EL (cell line): ENCODE measurements at regions not wholly inside any gene's neighbourhood (a gene's known extent, or its start where the extent isn't known, plus 50 kb on each side); places are given as distances from the start of the nearest gene placed in this dataset.
"Not testable (repeated sequence)": the region's sequence is repeated elsewhere in the genome, so short reads cannot be mapped to it uniquely, and the experiment has no call there.

Experiments
- DNase-seq: peaks from one replicate; pipeline ENCODE4 v3.0.0-alpha.2; 2016

DNA sequence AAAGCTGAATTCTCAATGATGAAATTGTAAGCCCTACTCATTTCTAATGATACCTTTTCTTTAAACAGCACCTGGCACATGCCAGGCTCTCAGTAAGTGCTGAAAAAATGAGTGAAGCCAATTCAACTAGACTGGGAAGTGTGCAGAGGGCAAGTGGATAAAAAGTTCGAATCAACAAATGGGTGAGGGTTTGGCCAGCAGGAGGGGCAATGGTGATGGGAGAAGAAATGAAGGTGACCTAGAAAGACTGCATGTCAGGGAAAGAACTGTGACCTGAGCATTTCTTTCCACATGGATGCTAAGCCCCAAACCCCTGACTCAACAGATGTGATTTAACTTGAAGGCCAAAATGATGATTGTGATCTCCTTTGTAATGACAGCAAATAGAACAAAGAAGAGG is 54.6 kb downstream of the DKK1 start:
- DNase-seq = no peak

- not testable (repeated sequence) for DNase-seq
Observed at GRCh38 chr10:52374207-52374606, 60.1 kb downstream of the DKK1 start.

DNA sequence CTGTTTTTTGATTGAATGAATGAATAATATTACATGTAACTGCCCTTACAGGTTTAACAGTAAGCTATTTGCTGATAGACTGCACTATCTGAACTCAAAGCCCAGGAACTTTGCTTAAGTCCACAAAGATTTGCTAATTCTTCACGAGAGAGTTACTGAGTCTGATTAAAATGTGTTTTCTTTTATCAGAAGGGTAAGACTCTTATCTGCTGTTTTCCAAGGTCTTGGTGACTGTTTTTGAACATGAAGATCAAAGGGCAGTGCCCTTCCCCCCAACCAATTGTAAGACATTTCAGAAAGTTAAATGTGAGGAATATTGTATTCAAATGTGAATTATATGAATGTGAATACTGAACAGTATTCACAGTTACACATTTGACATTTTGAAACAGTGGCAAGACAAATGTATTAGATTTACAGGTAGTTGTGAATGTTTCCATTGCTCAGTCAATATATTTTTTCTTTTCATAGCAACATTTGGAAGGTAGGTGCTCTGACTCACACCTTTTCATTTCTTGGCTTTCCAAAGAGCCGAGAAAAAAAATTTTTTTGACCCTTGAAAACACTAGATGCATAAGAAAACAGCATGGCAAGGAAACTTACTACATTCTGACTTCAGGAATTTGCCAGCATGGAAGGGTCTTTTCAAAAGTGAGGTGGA is 62.7 kb downstream of the DKK1 start:
- DNase-seq = no peak

DNA sequence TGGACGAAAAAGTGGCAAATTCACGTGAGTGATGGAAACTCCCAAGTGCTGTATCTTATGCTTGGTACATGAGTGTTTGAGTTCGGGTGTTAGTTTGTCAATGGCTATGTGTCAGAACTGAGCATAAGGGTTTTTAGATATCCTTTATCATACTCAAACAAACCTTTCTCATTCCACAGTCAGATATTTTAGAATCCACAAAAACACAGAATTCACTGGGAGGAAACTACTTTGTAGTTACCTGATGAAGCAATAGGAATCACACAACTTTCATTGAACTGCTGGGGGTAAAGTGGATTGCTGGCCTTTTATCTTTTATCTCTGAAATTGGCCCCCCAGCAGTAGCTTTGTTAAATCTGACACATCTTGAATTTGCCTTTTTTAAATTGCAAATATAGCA is 64.0 kb downstream of the DKK1 start:
- no peak for DNase-seq

DNA sequence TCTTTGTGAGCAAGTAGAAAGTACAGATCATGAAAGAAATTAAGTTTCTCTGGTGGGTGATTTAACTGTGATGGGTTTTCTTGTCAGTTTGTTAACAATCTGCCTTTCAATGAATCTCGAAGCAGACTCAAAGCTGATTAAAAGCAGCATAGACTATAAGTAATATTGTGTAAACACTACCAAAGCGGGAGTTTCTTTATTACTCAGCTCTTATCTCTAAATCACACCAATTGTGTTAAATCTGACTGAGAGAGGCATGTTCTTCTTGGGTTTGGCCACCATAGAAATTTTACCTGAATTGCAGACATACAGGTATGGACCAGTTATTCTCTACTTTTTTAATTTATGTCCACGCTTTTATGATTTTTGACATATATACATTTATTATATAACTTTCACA is 65.2 kb downstream of the DKK1 start:
- no peak for DNase-seq

GRCh38 chr10:52383088-52383487 is 69.0 kb downstream of the DKK1 start:
- DNase-seq = no peak

DNA sequence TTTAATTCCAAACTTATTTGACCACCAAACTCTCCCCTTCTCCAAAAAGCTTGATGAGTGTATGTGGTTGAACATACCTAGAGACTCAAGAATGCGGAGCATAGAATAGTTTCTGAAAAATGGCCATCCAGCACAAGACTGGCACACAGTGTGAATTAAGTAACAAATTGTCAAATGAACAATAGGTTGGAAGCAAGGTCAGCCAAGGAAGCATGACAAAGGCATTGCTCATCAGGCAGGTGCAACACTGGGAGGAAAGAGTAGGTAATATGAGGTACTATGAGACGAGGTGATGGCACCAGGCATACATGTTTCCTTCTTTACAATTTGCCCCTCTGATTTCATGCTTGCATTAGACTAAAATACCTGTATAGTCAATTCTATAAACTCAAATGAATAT is 73.7 kb downstream of the DKK1 start:
- DNase-seq = no peak

DNA sequence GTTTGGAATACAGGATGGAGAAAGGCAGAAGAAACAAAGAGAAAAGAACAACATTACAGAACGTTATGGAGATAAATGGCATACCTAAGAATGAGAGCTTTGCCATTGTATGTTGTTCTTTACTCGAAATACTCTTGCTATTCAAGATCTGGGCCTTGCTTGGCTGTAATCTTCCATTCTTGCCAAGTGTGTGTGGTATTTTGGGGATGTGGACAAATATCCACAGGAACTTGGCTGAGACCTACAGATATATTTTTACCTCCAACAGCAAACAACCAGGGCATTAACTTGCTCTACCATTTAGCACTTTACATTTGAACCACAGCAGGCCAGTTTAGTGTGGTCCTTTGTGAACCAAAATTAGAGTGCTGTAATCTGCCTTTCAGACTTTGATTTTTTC is 76.3 kb downstream of the DKK1 start:
- DNase-seq = no peak

DNA sequence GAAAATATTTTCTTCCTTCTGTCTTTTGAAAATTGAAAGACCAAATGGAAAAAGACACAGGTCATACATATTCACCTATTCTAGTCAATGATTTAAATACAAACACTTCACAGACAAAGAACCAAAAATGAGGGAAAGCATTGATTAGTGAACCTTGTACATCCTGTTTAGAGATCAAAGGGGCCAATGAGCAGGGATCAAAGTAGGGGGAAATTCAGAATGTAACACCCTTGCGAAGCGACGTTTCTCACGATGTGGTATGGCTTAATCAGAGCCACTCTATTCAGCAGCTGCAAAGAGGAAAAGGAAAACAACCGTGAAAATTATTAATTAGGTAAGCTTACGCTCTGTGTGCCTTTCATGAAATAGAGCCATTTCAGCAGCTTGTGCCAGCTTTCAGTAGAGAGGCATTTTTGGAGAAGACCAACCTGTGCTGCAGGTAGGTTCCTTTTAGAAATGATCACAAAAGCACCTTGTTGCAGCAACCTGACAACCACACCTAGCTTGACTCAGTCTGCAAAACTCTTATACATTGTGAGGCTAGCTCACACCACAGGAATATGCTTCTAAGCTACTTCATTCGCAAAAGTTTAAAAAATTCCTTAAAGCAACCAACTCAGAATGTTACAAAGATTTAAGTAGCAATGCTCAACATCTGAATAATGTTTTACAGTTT is 78.0 kb downstream of the DKK1 start:
- DNase-seq = no peak

DNA sequence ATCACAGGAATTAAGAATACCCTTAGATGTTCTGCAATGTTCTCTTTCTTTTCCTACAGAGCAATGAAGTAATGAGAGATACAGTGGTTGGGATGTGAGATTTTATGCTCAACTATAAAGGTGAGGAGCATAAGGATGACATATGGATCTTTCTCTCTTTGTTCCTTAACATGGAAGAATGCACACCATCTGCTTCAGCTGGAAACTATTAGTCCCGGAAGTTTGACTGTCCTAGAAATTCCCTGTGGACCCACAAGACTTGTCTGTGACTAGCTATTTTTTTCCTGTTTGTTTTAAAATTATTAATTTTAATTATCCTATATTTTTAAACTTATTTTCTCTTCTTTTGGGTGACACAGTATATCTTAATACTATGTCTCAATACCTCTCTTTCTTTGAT is 80.2 kb downstream of the DKK1 start:
- DNase-seq = no peak

GRCh38 chr10:52400562-52400961 is 86.5 kb downstream of the DKK1 start:
- no peak for DNase-seq

DNA sequence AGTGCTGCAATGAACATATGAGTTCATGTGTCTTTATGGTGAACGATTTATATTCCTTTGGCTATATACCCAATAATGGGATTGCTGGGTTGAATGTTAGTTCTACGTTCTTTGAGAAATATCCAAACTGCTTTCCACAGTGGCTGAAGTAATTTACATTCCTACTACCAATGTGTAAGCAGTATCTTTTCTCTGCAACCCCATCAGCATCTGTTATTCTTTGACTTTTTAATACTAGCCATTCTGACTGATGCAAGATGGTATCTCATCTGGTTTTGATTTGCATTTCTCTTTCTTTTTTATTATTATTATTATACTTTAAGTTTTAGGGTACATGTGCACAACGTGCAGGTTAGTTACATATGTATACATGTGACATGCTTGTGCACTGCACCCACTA is 89.7 kb downstream of the DKK1 start:
- not testable (repeated sequence) for DNase-seq

DNA sequence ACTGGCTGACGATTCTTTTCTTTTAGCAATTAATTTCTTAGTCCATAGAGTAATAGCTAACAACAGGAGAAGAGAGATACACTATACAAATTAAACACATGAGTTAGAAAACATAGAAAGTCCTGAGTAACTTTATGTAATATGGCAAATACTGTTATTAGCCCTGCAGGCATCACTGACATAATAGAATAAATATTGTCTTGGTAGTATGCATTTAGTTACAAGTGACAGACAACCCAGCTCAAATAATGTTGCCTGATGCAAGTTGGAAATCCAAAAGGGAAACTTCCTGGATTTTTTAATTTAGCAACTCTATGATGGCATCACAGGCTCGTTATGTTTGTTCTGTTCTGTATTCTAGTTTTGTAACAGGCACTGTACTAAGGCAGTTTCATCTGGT is 95.1 kb downstream of the DKK1 start:
- no peak for DNase-seq

GRCh38 chr10:52409928-52410327 is 95.8 kb downstream of the DKK1 start:
- DNase-seq = no peak

DNA sequence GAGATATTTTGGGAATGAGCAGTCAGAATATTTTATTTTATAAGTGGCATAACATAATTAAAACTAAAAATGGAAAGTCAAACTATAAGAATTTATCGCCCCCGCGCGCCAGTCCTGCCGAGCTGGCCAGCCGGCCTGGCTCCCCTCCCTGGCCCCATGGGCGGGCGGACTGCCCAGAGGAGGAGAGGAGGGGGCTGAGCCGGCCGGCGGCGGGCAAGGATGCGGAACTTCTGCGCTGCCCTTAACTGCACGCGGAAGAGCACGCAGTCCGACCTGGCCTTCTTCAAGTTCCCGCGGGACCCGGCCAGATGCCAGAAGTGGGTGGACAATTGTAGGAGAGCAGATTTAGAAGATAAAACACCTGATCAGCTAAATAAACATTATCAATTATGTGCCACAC is 96.8 kb downstream of the DKK1 start:
- DNase-seq = no peak

- no peak for DNase-seq
Observed at GRCh38 chr10:52419281-52419680, 105.2 kb downstream of the DKK1 start.

- DNase-seq = peak; percentile 29
Observed at GRCh38 chr10:52420656-52421055, 106.6 kb downstream of the DKK1 start.

DNA sequence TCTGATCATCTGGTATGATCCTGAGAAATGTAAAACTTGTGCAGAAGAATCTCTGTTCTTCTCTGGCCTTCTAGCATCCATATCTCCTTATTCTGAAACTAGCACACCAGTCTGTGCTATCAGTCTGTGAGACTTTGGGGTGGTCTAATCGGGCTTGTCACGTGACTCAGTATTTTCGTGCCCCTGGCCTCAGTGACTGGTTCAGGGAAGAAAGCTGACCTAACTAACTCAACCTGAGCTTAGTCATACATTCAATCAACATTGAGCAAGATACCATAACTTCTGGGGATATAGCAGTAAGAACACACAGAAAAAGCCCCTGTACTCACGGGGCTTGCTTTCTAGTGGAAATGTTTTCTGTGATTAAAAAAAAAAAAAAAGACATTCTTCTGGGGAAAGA is 109.3 kb downstream of the DKK1 start:
- DNase-seq = no peak

- DNase-seq = peak; percentile 21
Observed at GRCh38 chr10:52424341-52424740, 110.3 kb downstream of the DKK1 start.

GRCh38 chr10:52434734-52435133 is 120.7 kb downstream of the DKK1 start:
- no peak for DNase-seq

- no peak for DNase-seq
Observed at GRCh38 chr10:52436664-52437063, 122.6 kb downstream of the DKK1 start.

GRCh38 chr10:52437205-52437646 is 123.1 kb downstream of the DKK1 start:
- no peak for DNase-seq

GRCh38 chr10:52438119-52438518 is 124.0 kb downstream of the DKK1 start:
- DNase-seq = no peak

- DNase-seq = no peak
Observed at GRCh38 chr10:52440612-52441285, 126.7 kb downstream of the DKK1 start.
